HPDE6-E6E7 (cell line): ENCODE measurements at regions not wholly inside any gene's neighbourhood (a gene's known extent, or its start where the extent isn't known, plus 50 kb on each side); places are given as distances from the start of the nearest gene placed in this dataset.
"Not testable (repeated sequence)": the region's sequence is repeated elsewhere in the genome, so short reads cannot be mapped to it uniquely, and the experiment has no call there.

ENCODE experiments used
- DNase-seq: peaks from one replicate; pipeline ENCODE4 v3.0.0; 2011; ENCODE audit warnings: missing footprints; ENCODE audit errors: extremely low spot score

GRCh38 chr7:155953781-155954549, 141.7 kb upstream of the SHH start:
- no peak for DNase-seq

- no peak for DNase-seq
Measured at GRCh38 chr7:155953501-155953778, 141.2 kb upstream of the SHH start.

GRCh38 chr7:155951554-155952158, 139.4 kb upstream of the SHH start:
- peak; percentile 9 for DNase-seq

GRCh38 chr7:155950898-155951553, 138.8 kb upstream of the SHH start:
- DNase-seq, result no peak

- no peak for DNase-seq
Measured at GRCh38 chr7:155948845-155949244, 136.6 kb upstream of the SHH start.

- DNase-seq, result no peak
Measured at GRCh38 chr7:155948423-155948822, 136.2 kb upstream of the SHH start.

- DNase-seq, result no peak
Measured at GRCh38 chr7:155947051-155947450, 134.8 kb upstream of the SHH start.

GRCh38 chr7:155945670-155946325, 133.5 kb upstream of the SHH start:
- DNase-seq, result no peak

GRCh38 chr7:155944901-155945300, 132.6 kb upstream of the SHH start:
- DNase-seq, result no peak

GRCh38 chr7:155943251-155943899, 131.1 kb upstream of the SHH start:
- no peak for DNase-seq

- no peak for DNase-seq
Measured at GRCh38 chr7:155942226-155942950, 130.1 kb upstream of the SHH start.

GRCh38 chr7:155941688-155942087, 129.4 kb upstream of the SHH start:
- no peak for DNase-seq

- DNase-seq, result no peak
Measured at GRCh38 chr7:155939350-155939749, 127.1 kb upstream of the SHH start.

GRCh38 chr7:155938129-155938528, 125.9 kb upstream of the SHH start:
- no peak for DNase-seq

- no peak for DNase-seq
Measured at GRCh38 chr7:155935726-155936125, 123.5 kb upstream of the SHH start.

- DNase-seq, result no peak
Measured at GRCh38 chr7:155935005-155935557, 122.8 kb upstream of the SHH start.

- not testable (repeated sequence) for DNase-seq
Measured at GRCh38 chr7:155932324-155932723, 120.1 kb upstream of the SHH start.

GRCh38 chr7:155931396-155932085, 119.3 kb upstream of the SHH start:
- DNase-seq, result no peak

- no peak for DNase-seq
Measured at GRCh38 chr7:155930527-155930926, 118.3 kb upstream of the SHH start.

- DNase-seq, result no peak
Measured at GRCh38 chr7:155930061-155930460, 117.8 kb upstream of the SHH start.

GRCh38 chr7:155928583-155928982, 116.3 kb upstream of the SHH start:
- DNase-seq, result no peak
